Renal pelvis (tissue), 1 donor: ENCODE measurements at regions not wholly inside any gene's neighbourhood (a gene's known extent, or its start where the extent isn't known, plus 50 kb on each side); places are given as distances from the start of the nearest gene placed in this dataset.

Source experiments
- DNase-seq: peaks from one replicate; pipeline ENCODE4 v3.0.0-alpha.2; 2013

GRCh38 chr6:147078602-147079001 lies 125.6 kb upstream of the STXBP5 start:
- DNase-seq, result no peak

GRCh38 chr6:147080225-147080624 lies 124.0 kb upstream of the STXBP5 start:
- DNase-seq, result no peak

GRCh38 chr6:147081076-147081609 lies 123.1 kb upstream of the STXBP5 start:
- no peak for DNase-seq

GRCh38 chr6:147087641-147088040 lies 116.6 kb upstream of the STXBP5 start:
- no peak for DNase-seq

GRCh38 chr6:147088861-147089260 lies 115.4 kb upstream of the STXBP5 start:
- DNase-seq, result no peak

- no peak for DNase-seq
Observed at GRCh38 chr6:147095316-147095715, 108.9 kb upstream of the STXBP5 start.

- DNase-seq, result no peak
Observed at GRCh38 chr6:147099974-147100373, 104.2 kb upstream of the STXBP5 start.

- no peak for DNase-seq
Observed at GRCh38 chr6:147103007-147103406, 101.2 kb upstream of the STXBP5 start.

GRCh38 chr6:147103694-147104093 lies 100.5 kb upstream of the STXBP5 start:
- DNase-seq, result no peak

- no peak for DNase-seq
Observed at GRCh38 chr6:147105786-147106185, 98.4 kb upstream of the STXBP5 start.

- no peak for DNase-seq
Observed at GRCh38 chr6:147106759-147107401, 97.3 kb upstream of the STXBP5 start.

GRCh38 chr6:147108259-147108910 lies 95.8 kb upstream of the STXBP5 start:
- no peak for DNase-seq

GRCh38 chr6:147109707-147110106 lies 94.5 kb upstream of the STXBP5 start:
- DNase-seq, result no peak

- no peak for DNase-seq
Observed at GRCh38 chr6:147116056-147116455, 88.2 kb upstream of the STXBP5 start.

- DNase-seq, result no peak
Observed at GRCh38 chr6:147117011-147117410, 87.2 kb upstream of the STXBP5 start.

GRCh38 chr6:147117580-147117979 lies 86.6 kb upstream of the STXBP5 start:
- DNase-seq, result no peak

GRCh38 chr6:147119310-147119709 lies 84.9 kb upstream of the STXBP5 start:
- no peak for DNase-seq

GRCh38 chr6:147122823-147123222 lies 81.4 kb upstream of the STXBP5 start:
- no peak for DNase-seq

- no peak for DNase-seq
Observed at GRCh38 chr6:147126618-147127022, 77.6 kb upstream of the STXBP5 start.

GRCh38 chr6:147127587-147127986 lies 76.6 kb upstream of the STXBP5 start:
- no peak for DNase-seq

- DNase-seq, result no peak
Observed at GRCh38 chr6:147128056-147128455, 76.2 kb upstream of the STXBP5 start.

- DNase-seq, result no peak
Observed at GRCh38 chr6:147131532-147132128, 72.6 kb upstream of the STXBP5 start.

GRCh38 chr6:147132889-147133288 lies 71.3 kb upstream of the STXBP5 start:
- no peak for DNase-seq
